Astrocyte (in vitro differentiated cells and primary cell): ENCODE measurements at regions not wholly inside any gene's neighbourhood (a gene's known extent, or its start where the extent isn't known, plus 50 kb on each side); places are given as distances from the start of the nearest gene placed in this dataset.

Source experiments
- EZH2 ChIP-seq: IDR thresholded peaks from 2 replicates; pipeline ENCODE4 v1.6.1; 2012; ENCODE audit warnings: mild to moderate bottlenecking, low read length, inconsistent platforms; ENCODE audit not compliant: insufficient read depth
- TF ChIP-seq, protein P1 (sequence below): IDR thresholded peaks from 2 replicates; pipeline ENCODE4 v1.5.1; 2011; ENCODE audit warnings: low read depth, mild to moderate bottlenecking, inconsistent platforms, low read length, moderate library complexity; ENCODE audit not compliant: insufficient read depth

DNA sequence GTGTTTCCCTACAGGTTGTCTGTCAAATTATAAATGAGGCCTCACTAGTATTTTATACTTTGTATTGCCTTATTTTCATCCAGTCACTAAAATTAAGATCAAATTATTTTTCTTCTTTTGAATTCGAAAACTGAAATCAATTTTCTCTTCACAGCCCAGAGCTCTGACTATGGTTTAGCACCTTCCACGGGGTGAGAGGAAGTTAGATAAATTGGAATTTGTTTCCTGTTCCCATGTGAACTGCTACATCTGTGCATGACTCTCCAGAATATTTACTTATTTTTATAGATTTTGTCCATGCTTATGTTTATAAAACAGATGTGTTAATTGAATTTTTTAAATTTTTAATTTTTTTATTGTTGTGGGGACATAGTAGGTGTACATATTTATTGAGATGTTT, 656.5 kb downstream of the IRS1 start:
- TF ChIP-seq, protein P1, sequence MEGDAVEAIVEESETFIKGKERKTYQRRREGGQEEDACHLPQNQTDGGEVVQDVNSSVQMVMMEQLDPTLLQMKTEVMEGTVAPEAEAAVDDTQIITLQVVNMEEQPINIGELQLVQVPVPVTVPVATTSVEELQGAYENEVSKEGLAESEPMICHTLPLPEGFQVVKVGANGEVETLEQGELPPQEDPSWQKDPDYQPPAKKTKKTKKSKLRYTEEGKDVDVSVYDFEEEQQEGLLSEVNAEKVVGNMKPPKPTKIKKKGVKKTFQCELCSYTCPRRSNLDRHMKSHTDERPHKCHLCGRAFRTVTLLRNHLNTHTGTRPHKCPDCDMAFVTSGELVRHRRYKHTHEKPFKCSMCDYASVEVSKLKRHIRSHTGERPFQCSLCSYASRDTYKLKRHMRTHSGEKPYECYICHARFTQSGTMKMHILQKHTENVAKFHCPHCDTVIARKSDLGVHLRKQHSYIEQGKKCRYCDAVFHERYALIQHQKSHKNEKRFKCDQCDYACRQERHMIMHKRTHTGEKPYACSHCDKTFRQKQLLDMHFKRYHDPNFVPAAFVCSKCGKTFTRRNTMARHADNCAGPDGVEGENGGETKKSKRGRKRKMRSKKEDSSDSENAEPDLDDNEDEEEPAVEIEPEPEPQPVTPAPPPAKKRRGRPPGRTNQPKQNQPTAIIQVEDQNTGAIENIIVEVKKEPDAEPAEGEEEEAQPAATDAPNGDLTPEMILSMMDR: no peak
- TF ChIP-seq EZH2: no peak
